Tibial nerve (tissue), 4 donors: ENCODE measurements at regions not wholly inside any gene's neighbourhood (a gene's known extent, or its start where the extent isn't known, plus 50 kb on each side); places are given as distances from the start of the nearest gene placed in this dataset.
A peak's percentile ranks its signal among the peaks of the same experiment; 100 is the strongest.

Experiments
- EP300 ChIP-seq, 2 donors: sonication (generic); formaldehyde crosslinking; IDR thresholded peaks; one replicate each; pipeline ENCODE4 v1.6.1; 2017; ENCODE audit warnings: antibody characterized with exemption in 2 of 2, mild to moderate bottlenecking in 1 of 2
- POLR2A ChIP-seq, 2 donors: fragments of 450-650 bp; IDR thresholded peaks; one replicate each; pipeline ENCODE4 v1.6.1; 2017; ENCODE audit warnings: antibody characterized with exemption in 2 of 2, mild to moderate bottlenecking in 2 of 2, moderate library complexity in 2 of 2
- TF ChIP-seq, protein P1 (sequence below), 5 experiments: fragments of 200-600 bp in 3 of 5; fragments of 450-650 bp in 2 of 5; sonication (generic) in 3 of 5; IDR thresholded peaks; one replicate each; pipeline ENCODE4 v1.5.1; 2016 to 2019; ENCODE audit warnings: antibody characterized with exemption in 5 of 5, mild to moderate bottlenecking in 3 of 5, moderate library complexity in 2 of 5

DNA sequence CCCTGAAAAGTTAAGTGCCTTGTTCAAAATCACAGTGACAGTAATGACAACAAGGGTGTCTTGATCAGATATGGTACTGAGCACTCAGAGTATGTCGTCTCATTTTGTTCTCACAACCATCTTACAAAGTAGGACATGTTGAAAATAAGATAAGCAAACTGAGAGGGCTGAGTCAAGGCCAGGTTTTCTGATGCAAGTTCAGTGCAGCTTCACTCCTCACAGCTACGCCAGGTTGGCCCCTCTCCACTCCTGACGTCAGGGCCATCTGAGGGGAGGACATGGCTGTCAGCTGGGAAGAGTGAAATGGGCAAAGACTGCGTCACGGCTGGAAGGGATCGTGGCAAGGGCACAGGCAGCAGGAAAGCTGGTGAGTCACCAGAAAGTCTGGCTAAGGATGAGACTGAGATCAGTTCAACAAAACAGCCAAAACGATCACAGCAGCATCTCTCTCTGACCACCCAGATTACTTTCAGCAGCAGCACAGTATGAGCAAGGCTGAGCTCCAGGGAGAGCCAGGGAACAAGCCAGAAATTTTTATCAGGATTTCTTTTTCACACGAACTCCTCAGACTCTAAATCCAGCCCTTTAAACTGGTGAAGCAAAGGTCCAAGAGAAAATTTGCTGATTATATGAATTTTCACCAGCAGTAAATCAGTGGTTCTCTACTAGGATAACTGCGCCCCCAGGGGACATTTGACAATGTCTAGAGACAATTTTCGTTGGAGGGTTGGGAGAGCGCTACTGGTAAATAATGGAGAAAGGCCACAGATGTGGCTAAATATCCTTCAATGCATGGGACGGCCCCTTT lies 297.9 kb upstream of the AMIGO2 start:
- TF ChIP-seq, protein P1, sequence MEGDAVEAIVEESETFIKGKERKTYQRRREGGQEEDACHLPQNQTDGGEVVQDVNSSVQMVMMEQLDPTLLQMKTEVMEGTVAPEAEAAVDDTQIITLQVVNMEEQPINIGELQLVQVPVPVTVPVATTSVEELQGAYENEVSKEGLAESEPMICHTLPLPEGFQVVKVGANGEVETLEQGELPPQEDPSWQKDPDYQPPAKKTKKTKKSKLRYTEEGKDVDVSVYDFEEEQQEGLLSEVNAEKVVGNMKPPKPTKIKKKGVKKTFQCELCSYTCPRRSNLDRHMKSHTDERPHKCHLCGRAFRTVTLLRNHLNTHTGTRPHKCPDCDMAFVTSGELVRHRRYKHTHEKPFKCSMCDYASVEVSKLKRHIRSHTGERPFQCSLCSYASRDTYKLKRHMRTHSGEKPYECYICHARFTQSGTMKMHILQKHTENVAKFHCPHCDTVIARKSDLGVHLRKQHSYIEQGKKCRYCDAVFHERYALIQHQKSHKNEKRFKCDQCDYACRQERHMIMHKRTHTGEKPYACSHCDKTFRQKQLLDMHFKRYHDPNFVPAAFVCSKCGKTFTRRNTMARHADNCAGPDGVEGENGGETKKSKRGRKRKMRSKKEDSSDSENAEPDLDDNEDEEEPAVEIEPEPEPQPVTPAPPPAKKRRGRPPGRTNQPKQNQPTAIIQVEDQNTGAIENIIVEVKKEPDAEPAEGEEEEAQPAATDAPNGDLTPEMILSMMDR (IDR thresholded peaks at IDR 0.05) = no peak
- no peak for TF ChIP-seq POLR2A (IDR thresholded peaks at IDR 0.05)
- TF ChIP-seq EP300 (IDR thresholded peaks at IDR 0.05) = peak; percentile 38 to 57
